H1 (cell line): ENCODE measurements at regions not wholly inside any gene's neighbourhood (a gene's known extent, or its start where the extent isn't known, plus 50 kb on each side); places are given as distances from the start of the nearest gene placed in this dataset.

Experiments used
- CTCF ChIA-PET: fragments of 300-600 bp; sonication (Branson Sonifier 250); formaldehyde crosslinking; loops from one replicate; lab custom pipeline; 2021; ENCODE audit not compliant: partially characterized antibody; lab: Charles Lee
- POLR2A ChIA-PET: fragments of 300-600 bp; sonication (Branson Sonifier 250); formaldehyde crosslinking; loops from one replicate; lab custom pipeline; 2021; ENCODE audit warnings: inconsistent platforms; ENCODE audit not compliant: partially characterized antibody; lab: Charles Lee
- DNase-seq, 2 experiments: peaks; one replicate each; pipeline versions ENCODE4 v3.0.0 to v3.0.0-alpha.2; 2010 to 2022; ENCODE audit warnings: low spot score in 2 of 2, low read depth in 1 of 2, mixed read lengths in 1 of 2
- FAIRE-seq: peaks from 2 replicates; lab custom pipeline; 2011; peaks lifted over from hg19 to GRCh38; lab: Jason Lieb, UNC
- H2AFZ ChIP-seq: 2 replicates; pipeline ENCODE4 v1.8.1; 2012; ENCODE audit warnings: low read length, inconsistent platforms
- H2AK5ac ChIP-seq: 2 replicates; pipeline ENCODE4 v1.6.1; 2013; ENCODE audit warnings: low read depth, low read length
- H2BK120ac ChIP-seq: replicated peaks from 2 replicates; pipeline ENCODE3; 2013; ENCODE audit warnings: low read depth, low read length, inconsistent platforms
- H2BK12ac ChIP-seq: 2 replicates; pipeline ENCODE4 v1.6.1; 2013; ENCODE audit warnings: low read depth, low read length
- H2BK15ac ChIP-seq: 2 replicates; pipeline ENCODE4 v1.6.1; 2013; ENCODE audit warnings: low read length
- H2BK20ac ChIP-seq: 2 replicates; pipeline ENCODE4 v1.6.1; 2013; ENCODE audit warnings: low read length
- H2BK5ac ChIP-seq: 2 replicates; pipeline ENCODE4 v1.6.1; 2013; ENCODE audit warnings: low read depth, low read length
- H3K14ac ChIP-seq: 2 replicates; pipeline ENCODE4 v1.6.1; 2013; ENCODE audit warnings: inconsistent platforms; ENCODE audit not compliant: insufficient read length
- H3K18ac ChIP-seq: 2 replicates; pipeline ENCODE4 v1.6.1; 2013; ENCODE audit warnings: low read length; ENCODE audit errors: extremely low read depth
- H3K23ac ChIP-seq: 2 replicates; pipeline ENCODE4 v1.6.1; 2013; ENCODE audit warnings: inconsistent platforms; ENCODE audit not compliant: insufficient read length
- H3K23me2 ChIP-seq: 2 replicates; pipeline ENCODE4 v1.6.1; 2013; ENCODE audit warnings: low read depth, low read length
- H3K27ac ChIP-seq: 2 replicates; pipeline ENCODE4 v1.6.1; 2011; ENCODE audit warnings: low read depth, low read length, inconsistent platforms
- H3K27me3 ChIP-seq, 4 experiments: replicated peaks in 1 of 4; 1 replicate in 1 of 4; 2 replicates in 3 of 4; pipeline versions ENCODE4 v1.6.1 to v1.8.1; 2011 to 2013; ENCODE audit warnings: low read length in 3 of 4, mild to moderate bottlenecking in 3 of 4, inconsistent platforms in 2 of 4, mixed read lengths in 2 of 4, moderate library complexity in 1 of 4; ENCODE audit not compliant: control insufficient read depth in 3 of 4, insufficient read depth in 3 of 4; ENCODE audit errors: extremely low read depth in 1 of 4
- H3K36me3 ChIP-seq, 4 experiments: 2 replicates each; pipeline versions ENCODE4 v1.6.1 to v1.8.1; 2011 to 2013; ENCODE audit warnings: mild to moderate bottlenecking in 4 of 4, low read length in 3 of 4, moderate library complexity in 2 of 4, control low read depth in 1 of 4, inconsistent platforms in 1 of 4; ENCODE audit not compliant: insufficient read depth in 4 of 4, control insufficient read depth in 2 of 4
- H3K4ac ChIP-seq: replicated peaks from 2 replicates; pipeline ENCODE3; 2013; ENCODE audit warnings: low read length, low read depth, mixed read lengths, inconsistent platforms; ENCODE audit not compliant: insufficient read length
- H3K4me1 ChIP-seq, 4 experiments: replicated peaks in 1 of 4; 1 replicate in 1 of 4; 2 replicates in 3 of 4; pipeline versions ENCODE4 v1.6.1 to v1.8.1; 2011 to 2013; ENCODE audit warnings: low read length in 3 of 4, inconsistent platforms in 2 of 4, mixed read lengths in 1 of 4; ENCODE audit not compliant: insufficient read depth in 4 of 4, control insufficient read depth in 3 of 4
- H3K4me2 ChIP-seq, 2 experiments: 2 replicates each; pipeline versions ENCODE4 v1.6.1 to v1.8.1; 2011 to 2013; ENCODE audit warnings: low read depth in 2 of 2, low read length in 2 of 2, control low read depth in 1 of 2, inconsistent platforms in 1 of 2, mild to moderate bottlenecking in 1 of 2; ENCODE audit not compliant: insufficient read depth in 1 of 2
- H3K4me3 ChIP-seq, 4 experiments: fragments of 200-600, 300-600 bp in 1 of 4; sonication (generic), shearing (Covaris generic), sonication (Bioruptor Twin) in 1 of 4; 2 replicates each; pipeline versions ENCODE4 v1.5.1 to v1.8.1; 2011 to 2016; ENCODE audit warnings: low read length in 4 of 4, low read depth in 3 of 4, control low read depth in 2 of 4, inconsistent platforms in 2 of 4, mild to moderate bottlenecking in 2 of 4, mixed read lengths in 1 of 4, moderate library complexity in 1 of 4; ENCODE audit not compliant: insufficient read depth in 2 of 4; ENCODE audit errors: extremely low read depth in 1 of 4
- H3K56ac ChIP-seq: replicated peaks from 2 replicates; pipeline ENCODE3; 2013; ENCODE audit warnings: low read depth, mild to moderate bottlenecking, mixed read lengths, low read length, inconsistent platforms; ENCODE audit not compliant: insufficient read length
- H3K79me1 ChIP-seq: 2 replicates; pipeline ENCODE4 v1.6.1; 2013; ENCODE audit warnings: low read depth, low read length, control low read depth
- H3K79me2 ChIP-seq, 2 experiments: 2 replicates each; pipeline versions ENCODE4 v1.6.1 to v1.8.1; 2012 to 2013; ENCODE audit warnings: low read length in 2 of 2, mild to moderate bottlenecking in 2 of 2, inconsistent platforms in 1 of 2; ENCODE audit not compliant: insufficient read depth in 2 of 2, control insufficient read depth in 1 of 2
- H3K9ac ChIP-seq, 4 experiments: replicated peaks in 1 of 4; 1 replicate in 1 of 4; 2 replicates in 3 of 4; pipeline versions ENCODE4 v1.6.1 to v1.8.1; 2011 to 2013; ENCODE audit warnings: low read depth in 3 of 4, low read length in 3 of 4, control low read depth in 2 of 4, mild to moderate bottlenecking in 2 of 4, moderate library complexity in 2 of 4, inconsistent platforms in 1 of 4; ENCODE audit errors: extremely low read depth in 1 of 4
- H3K9me3 ChIP-seq, 2 experiments: 2 replicates each; pipeline versions ENCODE4 v1.6.1 to v1.8.1; 2012 to 2013; ENCODE audit warnings: mild to moderate bottlenecking in 2 of 2, moderate library complexity in 2 of 2, control low read depth in 1 of 2, inconsistent platforms in 1 of 2, low read depth in 1 of 2, low read length in 1 of 2, mixed read lengths in 1 of 2; ENCODE audit not compliant: insufficient read depth in 2 of 2
- H4K20me1 ChIP-seq, 2 experiments: replicated peaks in 1 of 2; 2 replicates each; pipeline versions ENCODE3 to v1.8.1; 2011 to 2013; ENCODE audit warnings: inconsistent platforms in 2 of 2, low read length in 2 of 2, mild to moderate bottlenecking in 1 of 2; ENCODE audit not compliant: insufficient read depth in 2 of 2, control insufficient read depth in 1 of 2
- H4K5ac ChIP-seq: 2 replicates; pipeline ENCODE4 v1.6.1; 2013; ENCODE audit warnings: low read length, low read depth, mixed read lengths, inconsistent platforms; ENCODE audit not compliant: insufficient read length
- H4K8ac ChIP-seq: 2 replicates; pipeline ENCODE4 v1.8.0; 2013; ENCODE audit warnings: mild to moderate bottlenecking, moderate library complexity, low read length, inconsistent platforms; ENCODE audit not compliant: insufficient read depth; ENCODE audit errors: extremely low read depth
- H4K91ac ChIP-seq: replicated peaks from 2 replicates; pipeline ENCODE3; 2013; ENCODE audit warnings: low read length, mixed read lengths, inconsistent platforms; ENCODE audit not compliant: insufficient read length
- ASH2L ChIP-seq: fragments of 200-600, 300-600 bp; sonication (generic); IDR thresholded peaks from one replicate; pipeline ENCODE4 v1.7.1; 2017; ENCODE audit warnings: low read length
- CBX8 ChIP-seq: fragments of 300-800, 300-1000 bp; sonication (generic); IDR thresholded peaks from 2 replicates; pipeline ENCODE4 v1.7.1; 2016; ENCODE audit warnings: low read depth, low read length, borderline replicate concordance
- EGR1 ChIP-seq: IDR thresholded peaks from 2 replicates; pipeline ENCODE4 v1.6.1; 2011; ENCODE audit warnings: low read depth, low read length, borderline replicate concordance
- EZH2 ChIP-seq: fragments of 200-600 bp; sonication (generic); IDR thresholded peaks from 2 replicates; pipeline ENCODE4 v1.7.1; 2012; ENCODE audit warnings: low read depth, mild to moderate bottlenecking, moderate library complexity, low read length, inconsistent platforms; ENCODE audit not compliant: severe bottlenecking
- GTF2F1 ChIP-seq: IDR thresholded peaks from 2 replicates; pipeline ENCODE4 v1.6.1; 2012; ENCODE audit warnings: low read depth, low read length, improper control_type of control experiment, borderline replicate concordance
- HDAC2 ChIP-seq, 2 experiments: fragments of 300-600 bp in 1 of 2; sonication (generic) in 1 of 2; IDR thresholded peaks; 2 replicates each; pipeline ENCODE4 v1.6.1; 2011 to 2012; ENCODE audit warnings: low read depth in 2 of 2, low read length in 2 of 2, mild to moderate bottlenecking in 2 of 2, moderate library complexity in 2 of 2, borderline replicate concordance in 1 of 2, inconsistent platforms in 1 of 2
- JUND ChIP-seq: IDR thresholded peaks from 2 replicates; pipeline ENCODE4 v1.6.1; 2011; ENCODE audit warnings: mild to moderate bottlenecking, improper control_type of control experiment, low read length
- KDM5A ChIP-seq: fragments of 200-600 bp; IDR thresholded peaks from 2 replicates; pipeline ENCODE4 v1.7.1; 2012; ENCODE audit warnings: mild to moderate bottlenecking, low read length, inconsistent platforms, mixed read lengths
- MAX ChIP-seq: IDR thresholded peaks from 2 replicates; pipeline ENCODE4 v1.6.1; 2012; ENCODE audit warnings: inconsistent platforms
- PHF8 ChIP-seq: fragments of 200-600 bp; sonication (generic); conservative IDR thresholded peaks from 2 replicates; pipeline ENCODE4 v1.7.1; 2012; ENCODE audit warnings: low read depth, mild to moderate bottlenecking, inconsistent platforms, low read length, moderate library complexity
- SIN3A ChIP-seq, 2 experiments: IDR thresholded peaks in 1 of 2; conservative IDR thresholded peaks in 1 of 2; 2 replicates each; pipeline ENCODE4 v1.6.1; 2011 to 2012; ENCODE audit warnings: low read length in 2 of 2, improper control_type of control experiment in 1 of 2, low read depth in 1 of 2, mild to moderate bottlenecking in 1 of 2
- SP2 ChIP-seq: IDR thresholded peaks from 2 replicates; pipeline ENCODE4 v1.6.1; 2012; ENCODE audit warnings: mild to moderate bottlenecking, low read length, inconsistent platforms
- TAF1 ChIP-seq: IDR thresholded peaks from 2 replicates; pipeline ENCODE4 v1.6.1; 2011; ENCODE audit warnings: mild to moderate bottlenecking, low read depth, low read length
- WGBS, 2 experiments: shearing (Covaris generic) in 1 of 2; methylation state at CpG; one replicate each; pipeline versions ENCODE4 v1.1.6 to v1.1.7; 2013 to 2015; ENCODE audit warnings: low lambda C conversion rate in 2 of 2, mixed read lengths in 2 of 2, inconsistent platforms in 1 of 2, low coverage in 1 of 2, missing lambda C conversion rate in 1 of 2; ENCODE audit not compliant: insufficient replicate concordance in 2 of 2, insufficient coverage in 1 of 2, insufficient read length in 1 of 2; ENCODE audit errors: extremely low coverage in 1 of 2, missing lambda C conversion rate in 1 of 2; 5-methylcytosine and 5-hydroxymethylcytosine counted together
- TF ChIP-seq, protein P1 (sequence below): IDR thresholded peaks from 2 replicates; pipeline ENCODE4 v1.6.1; 2012; ENCODE audit warnings: inconsistent platforms

GRCh38 chr1:229075217-229075616, 195.7 kb upstream of the RAB4A start:
- H2BK12ac ChIP-seq, result no peak overlapping the region
- H3K36me3 ChIP-seq, result no peaks in the 10 kb centered on the region
- H3K27me3 ChIP-seq, result no peaks in the 10 kb centered on the region
- H4K20me1 ChIP-seq, result no peaks in the 10 kb centered on the region
- H3K9me3 ChIP-seq, result no peaks in the 10 kb centered on the region
- H3K4me2 ChIP-seq, result no peak overlapping the region
- no peak overlapping the region for H3K23ac ChIP-seq
- no peak overlapping the region for H3K4ac ChIP-seq
- H3K27ac ChIP-seq, result no peak overlapping the region
- H2BK120ac ChIP-seq, result no peak overlapping the region
- DNase-seq (no peak), FAIRE-seq (no peak)
- no peak overlapping the region for H4K5ac ChIP-seq
- peaks cover 2% of the 10 kb centered on the region; the same call in 1 of the 2 replicates for H3K23me2 ChIP-seq
- POLR2A ChIA-PET, result no interaction called here
- H4K91ac ChIP-seq, result no peak overlapping the region
- no peak overlapping the region for H3K56ac ChIP-seq
- no peaks in the 10 kb centered on the region for H3K79me1 ChIP-seq
- 68% methylated on average over 2 of the region's 2 CpGs; no CpG with 5 or more reads in 1 of the 2 experiments for WGBS, 2 experiments
- H2AFZ ChIP-seq, result no peak overlapping the region
- no peak overlapping the region for H2AK5ac ChIP-seq
- H2BK15ac ChIP-seq, result peak overlapping the region; percentile 93
- H3K9ac ChIP-seq, result no peak overlapping the region
- H3K4me1 ChIP-seq, result no peaks in the 10 kb centered on the region
- CTCF ChIA-PET, result interaction anchor here (0.6 to 1.0 kb wide), 3 partner anchors 45 to 909 kb away, joined by 3 read pairs; no protein-coding TSS in a partner anchor
- no peak overlapping the region for H3K4me3 ChIP-seq
- no peak overlapping the region for H4K8ac ChIP-seq
- 0 out of 2 replicates have a peak overlapping the region, but pooled peaks have one; percentile 83 for H2BK20ac ChIP-seq
- no peak overlapping the region for H3K14ac ChIP-seq
- no peak overlapping the region for H3K18ac ChIP-seq
- H2BK5ac ChIP-seq, result no peak overlapping the region
- no peaks in the 10 kb centered on the region for H3K79me2 ChIP-seq
- TF ChIP-seq ASH2L, result no peak
- no peak for TF ChIP-seq TAF1
- no peak for TF ChIP-seq EZH2
- TF ChIP-seq HDAC2 (IDR thresholded peaks at IDR 0.05; ENCODE audit: borderline replicate concordance in 1 of 2, low read depth in 2 of 2, low read length in 2 of 2), result no peak
- TF ChIP-seq JUND, result no peak
- no peak for TF ChIP-seq SIN3A (conservative IDR thresholded peaks at IDR 0.05 in 1 of 2, IDR thresholded peaks at IDR 0.05 in 1 of 2; ENCODE audit: low read depth in 1 of 2, low read length in 2 of 2)
- TF ChIP-seq SP2, result no peak
- TF ChIP-seq KDM5A, result no peak
- no peak for TF ChIP-seq MAX
- no peak for TF ChIP-seq CBX8
- TF ChIP-seq PHF8, result no peak
- TF ChIP-seq, protein P1, sequence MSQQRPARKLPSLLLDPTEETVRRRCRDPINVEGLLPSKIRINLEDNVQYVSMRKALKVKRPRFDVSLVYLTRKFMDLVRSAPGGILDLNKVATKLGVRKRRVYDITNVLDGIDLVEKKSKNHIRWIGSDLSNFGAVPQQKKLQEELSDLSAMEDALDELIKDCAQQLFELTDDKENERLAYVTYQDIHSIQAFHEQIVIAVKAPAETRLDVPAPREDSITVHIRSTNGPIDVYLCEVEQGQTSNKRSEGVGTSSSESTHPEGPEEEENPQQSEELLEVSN, result no peak
- no peak for TF ChIP-seq EGR1
- no peak for TF ChIP-seq GTF2F1
